DMS114 treated with DMSO at 0.1 percent for 48 hours (cell line): ENCODE measurements at regions not wholly inside any gene's neighbourhood (a gene's known extent, or its start where the extent isn't known, plus 50 kb on each side); places are given as distances from the start of the nearest gene placed in this dataset.
"Not testable (repeated sequence)": the region's sequence is repeated elsewhere in the genome, so short reads cannot be mapped to it uniquely, and the experiment has no call there.

Experiments used
- DNase-seq: peaks from one replicate; lab custom pipeline; 2025; ENCODE audit not compliant: unreplicated experiment; lab: John Stamatoyannopoulos, UW

GRCh38 chr13:65435590-65435989 is 1794.5 kb downstream of the PCDH9 start:
- no peak for DNase-seq

GRCh38 chr13:65417953-65418352 is 1812.2 kb downstream of the PCDH9 start:
- DNase-seq = no peak

GRCh38 chr13:65416784-65417183 is 1813.4 kb downstream of the PCDH9 start:
- no peak for DNase-seq

- DNase-seq = no peak
These were observed 1815.9 kb downstream of the PCDH9 start for GRCh38 chr13:65414187-65414586.

DNA sequence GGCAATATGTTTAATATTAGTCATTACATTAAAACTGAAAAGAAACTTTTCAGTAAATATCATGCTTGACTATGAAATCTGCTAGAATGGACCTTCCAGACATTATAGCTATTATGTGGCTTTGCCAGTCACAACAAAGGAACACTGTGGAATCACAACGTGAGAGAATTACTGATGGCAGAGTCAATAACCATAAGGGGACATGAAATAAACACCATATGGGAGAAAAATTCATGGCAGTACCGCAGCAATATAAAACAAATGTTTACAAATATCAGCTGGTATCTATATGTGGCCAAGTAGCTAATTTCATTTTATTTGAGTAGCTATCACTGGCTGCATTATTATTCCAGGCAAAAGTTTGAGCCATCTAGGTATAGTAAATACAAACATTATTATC is 1818.6 kb downstream of the PCDH9 start:
- no peak for DNase-seq

GRCh38 chr13:65410791-65411190 is 1819.3 kb downstream of the PCDH9 start:
- DNase-seq = no peak

- DNase-seq = no peak
These were observed 1828.8 kb downstream of the PCDH9 start for GRCh38 chr13:65401315-65401714.

GRCh38 chr13:65400702-65401101 is 1829.4 kb downstream of the PCDH9 start:
- no peak for DNase-seq

DNA sequence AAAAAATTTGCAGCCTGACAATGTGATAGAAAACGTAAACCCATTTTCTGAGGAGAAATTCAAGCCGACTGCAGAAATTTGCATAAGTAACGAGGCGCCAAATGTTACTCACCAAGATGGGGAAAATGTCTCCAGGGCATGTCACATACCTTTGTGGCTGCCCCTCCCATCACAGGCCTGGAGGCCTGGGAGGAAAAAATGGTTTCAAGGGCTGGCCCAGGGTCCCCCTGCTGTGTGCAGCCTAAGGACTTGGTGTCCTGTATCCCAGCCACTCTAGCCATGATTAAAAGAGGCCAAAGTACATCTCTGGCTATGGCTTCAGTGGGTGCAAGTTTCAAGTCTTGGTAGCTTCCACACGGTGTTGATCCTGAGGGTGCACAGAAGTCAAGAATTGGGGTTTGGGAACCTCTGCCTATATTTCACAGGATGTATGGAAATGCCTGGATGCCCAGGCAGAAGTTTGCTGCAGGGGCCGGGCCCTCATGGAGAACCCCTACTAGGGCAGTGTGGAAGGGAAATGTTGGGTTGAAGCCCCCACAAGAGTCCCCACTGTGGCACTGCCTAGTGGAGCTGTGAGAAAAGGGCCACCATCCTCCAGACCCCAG is 1842.3 kb downstream of the PCDH9 start:
- DNase-seq = no peak

- DNase-seq = no peak
These were observed 1851.1 kb downstream of the PCDH9 start for GRCh38 chr13:65378943-65379519.

- DNase-seq = no peak
These were observed 1851.7 kb downstream of the PCDH9 start for GRCh38 chr13:65378484-65378883.

DNA sequence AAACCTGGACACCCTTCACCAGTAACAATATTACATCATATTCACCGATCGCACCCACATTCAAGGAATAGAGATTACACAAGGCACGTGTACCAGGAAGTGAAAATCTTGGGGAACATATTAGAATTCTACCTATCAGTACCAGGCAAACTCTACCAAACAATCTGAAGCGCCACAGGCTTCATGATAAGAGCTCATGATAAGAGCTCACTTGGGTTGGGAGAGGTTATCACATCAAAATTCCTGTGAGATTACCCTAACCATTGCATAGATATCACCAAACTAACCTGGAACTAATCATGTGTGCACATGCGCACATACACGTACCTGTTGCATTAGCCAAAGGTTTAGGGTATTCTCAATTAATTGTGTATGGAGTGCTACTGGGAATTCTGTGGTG is 1861.3 kb downstream of the PCDH9 start:
- DNase-seq = no peak

DNA sequence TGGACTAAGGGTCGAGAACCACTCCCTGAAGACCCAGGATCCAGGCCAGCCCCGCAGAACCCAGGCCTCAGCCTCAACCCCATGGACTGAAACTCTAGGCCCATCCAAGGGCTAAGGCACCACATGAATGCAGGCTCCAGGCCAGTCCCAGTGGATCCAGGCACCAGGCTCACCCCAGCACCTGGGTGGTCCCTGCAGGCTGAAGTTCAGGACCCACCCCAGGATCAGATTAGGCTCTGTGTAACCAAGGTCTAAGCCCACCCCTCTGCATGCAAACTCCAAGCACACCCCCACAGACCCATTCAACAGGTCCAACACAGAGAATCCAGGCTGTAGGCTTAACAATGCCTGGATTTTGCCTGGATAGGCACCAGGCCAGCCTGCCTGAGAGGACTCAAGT is 1876.2 kb downstream of the PCDH9 start:
- DNase-seq = no peak

DNA sequence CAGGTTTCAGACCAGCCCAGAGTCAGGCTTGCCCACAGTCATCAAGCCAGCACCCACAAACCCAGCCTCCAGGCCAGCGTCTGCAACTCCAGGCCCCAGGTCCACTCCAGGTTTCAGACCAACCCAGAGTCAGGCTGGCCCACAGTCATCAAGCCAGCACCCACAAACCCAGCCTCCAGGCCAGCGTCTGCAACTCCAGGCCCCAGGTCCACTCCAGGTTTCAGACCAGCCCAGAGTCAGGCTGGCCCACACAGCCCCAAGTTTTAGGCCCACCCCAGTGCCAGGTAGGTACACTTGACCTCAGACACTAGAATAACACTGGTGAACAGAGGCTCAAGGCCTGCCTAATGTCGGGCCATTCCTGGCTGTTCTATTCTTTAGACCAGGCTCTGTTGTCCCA is 1877.0 kb downstream of the PCDH9 start:
- not testable (repeated sequence) for DNase-seq

- DNase-seq = no peak
These were observed 1882.6 kb downstream of the PCDH9 start for GRCh38 chr13:65347420-65348030.

DNA sequence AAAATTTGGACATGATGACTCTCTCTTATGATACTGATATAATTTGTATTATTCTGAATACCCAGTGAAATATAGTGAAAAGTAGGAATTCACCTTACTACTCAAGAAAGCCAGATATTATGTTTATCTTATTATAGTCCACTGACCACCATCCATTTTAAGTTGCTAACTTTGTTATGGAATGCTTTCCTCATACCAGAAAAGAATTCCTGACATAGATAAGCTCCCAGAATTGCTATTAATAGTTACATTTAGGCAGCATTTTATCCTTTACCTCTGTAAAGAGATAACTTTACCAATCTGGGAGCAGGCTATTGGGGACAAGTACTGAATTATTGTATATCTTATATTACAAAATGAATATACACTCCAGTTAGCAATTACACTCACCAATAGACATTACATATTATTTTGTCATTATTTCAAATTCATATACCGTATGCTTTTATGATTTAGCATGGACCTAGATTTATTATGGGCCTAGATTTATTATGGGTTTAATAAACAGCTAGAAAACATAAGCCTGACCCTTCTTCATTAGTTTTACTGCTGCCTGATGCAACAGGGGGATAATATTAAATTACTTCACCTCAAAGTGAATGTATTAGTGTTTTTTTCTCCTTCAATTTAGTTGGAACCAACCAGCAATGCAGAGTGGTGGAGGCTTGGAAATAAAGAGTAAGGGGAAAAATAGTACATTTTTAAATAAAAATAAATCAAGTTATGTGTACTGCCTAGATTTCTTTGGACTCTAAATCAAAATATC is 1886.1 kb downstream of the PCDH9 start:
- no peak for DNase-seq

GRCh38 chr13:65342541-65343337 is 1887.4 kb downstream of the PCDH9 start:
- DNase-seq = no peak

DNA sequence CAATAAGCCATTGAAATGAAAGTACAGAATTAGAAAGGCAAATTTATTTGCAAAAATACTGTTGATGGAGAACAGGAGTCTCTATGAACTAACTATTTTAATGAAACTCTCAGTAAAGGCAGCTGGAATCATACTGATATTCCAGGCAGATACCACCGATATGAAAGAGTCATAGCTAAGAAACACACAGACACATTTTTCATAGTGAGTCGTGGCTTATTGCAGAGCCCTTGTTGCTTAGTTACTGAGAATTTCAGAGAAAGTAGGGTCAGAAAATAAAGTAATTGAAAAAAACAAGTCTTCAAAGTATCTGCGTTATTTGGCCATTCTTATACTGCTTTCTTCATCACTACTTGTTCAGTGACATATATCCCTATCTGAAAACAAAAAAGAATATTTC is 1890.9 kb downstream of the PCDH9 start:
- no peak for DNase-seq

GRCh38 chr13:65336916-65337315 is 1893.2 kb downstream of the PCDH9 start:
- no peak for DNase-seq

DNA sequence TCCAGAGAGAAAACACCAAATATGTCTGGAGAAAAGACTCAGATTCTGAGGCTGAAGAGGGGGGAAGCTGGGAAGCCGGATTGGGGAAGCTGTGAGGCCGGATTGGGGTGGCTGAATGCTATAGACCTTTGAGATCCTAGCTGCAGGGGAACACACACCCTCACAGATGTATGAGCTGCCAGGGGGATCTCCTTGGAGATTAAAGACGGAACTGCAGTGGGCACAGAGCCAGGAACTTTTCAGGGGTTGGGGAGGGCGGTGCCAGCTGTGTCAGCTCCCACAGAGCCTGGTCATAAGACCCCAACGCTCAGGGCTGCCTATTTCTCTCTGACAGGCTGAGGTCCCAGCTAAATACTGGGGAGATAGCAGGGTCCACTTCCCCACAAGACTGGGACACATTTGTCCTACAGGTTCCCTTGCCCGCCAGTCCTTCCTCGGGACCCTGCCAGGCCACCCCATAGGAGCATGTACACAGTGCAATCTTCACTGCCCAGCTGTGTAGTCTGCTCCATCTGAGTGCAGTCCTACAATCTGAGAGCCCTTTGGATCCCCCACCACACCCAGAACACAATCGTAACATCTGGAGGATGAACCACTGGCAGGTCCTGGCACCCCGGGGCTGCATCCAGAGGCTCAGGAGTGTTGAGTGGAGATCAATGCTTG is 1893.9 kb downstream of the PCDH9 start:
- DNase-seq = no peak

DNA sequence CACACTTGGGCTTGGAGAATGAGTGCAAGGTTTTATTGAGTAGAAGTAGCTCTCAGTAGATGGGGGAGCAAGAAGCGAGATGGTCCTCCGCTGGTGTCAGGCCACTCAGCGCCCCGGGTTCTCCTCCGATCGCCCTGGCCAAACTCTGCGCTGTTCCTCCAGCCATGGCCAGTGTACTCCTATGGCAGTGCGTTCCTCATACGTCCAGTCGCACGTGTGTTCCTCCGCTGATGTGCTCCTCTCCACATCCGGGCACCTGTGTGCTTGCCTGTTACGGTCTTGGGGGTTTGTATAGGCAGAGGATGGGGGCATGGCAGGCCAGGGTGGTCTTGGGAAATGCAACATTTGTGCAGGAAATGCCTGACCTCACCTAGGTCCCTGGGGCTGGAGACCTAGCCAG is 1899.4 kb downstream of the PCDH9 start:
- no peak for DNase-seq
